BE2C (cell line): ENCODE measurements at regions not wholly inside any gene's neighbourhood (a gene's known extent, or its start where the extent isn't known, plus 50 kb on each side); places are given as distances from the start of the nearest gene placed in this dataset.

Experiments used
- DNase-seq: peaks from one replicate; pipeline ENCODE4 v3.0.0-alpha.2; 2020
- H3K27me3 ChIP-seq: fragments of 250-450 bp; sonication (Bioruptor Pico); 2 replicates; pipeline ENCODE4 v1.5.1; 2020; ENCODE audit warnings: mild to moderate bottlenecking
- H3K36me3 ChIP-seq: fragments of 250-450 bp; sonication (Bioruptor Pico); 2 replicates; pipeline ENCODE4 v1.5.1; 2020; ENCODE audit warnings: mild to moderate bottlenecking
- H3K4me1 ChIP-seq: fragments of 250-450 bp; sonication (Bioruptor Pico); 2 replicates; pipeline ENCODE4 v1.5.1; 2020
- H3K4me3 ChIP-seq: 2 replicates; pipeline ENCODE4 v1.5.1; 2011; ENCODE audit warnings: low read depth, low read length
- H3K9me3 ChIP-seq: fragments of 250-450 bp; sonication (Bioruptor Pico); 2 replicates; pipeline ENCODE4 v1.5.1; 2020
- TF ChIP-seq, protein P1 (sequence below): IDR thresholded peaks from 2 replicates; pipeline ENCODE4 v1.5.1; 2012; ENCODE audit warnings: mild to moderate bottlenecking, low read depth, low read length

- no peaks in the 10 kb centered on the region for H3K27me3 ChIP-seq
- H3K4me1 ChIP-seq = no peaks in the 10 kb centered on the region
- no peak overlapping the region for H3K4me3 ChIP-seq
- TF ChIP-seq, protein P1, sequence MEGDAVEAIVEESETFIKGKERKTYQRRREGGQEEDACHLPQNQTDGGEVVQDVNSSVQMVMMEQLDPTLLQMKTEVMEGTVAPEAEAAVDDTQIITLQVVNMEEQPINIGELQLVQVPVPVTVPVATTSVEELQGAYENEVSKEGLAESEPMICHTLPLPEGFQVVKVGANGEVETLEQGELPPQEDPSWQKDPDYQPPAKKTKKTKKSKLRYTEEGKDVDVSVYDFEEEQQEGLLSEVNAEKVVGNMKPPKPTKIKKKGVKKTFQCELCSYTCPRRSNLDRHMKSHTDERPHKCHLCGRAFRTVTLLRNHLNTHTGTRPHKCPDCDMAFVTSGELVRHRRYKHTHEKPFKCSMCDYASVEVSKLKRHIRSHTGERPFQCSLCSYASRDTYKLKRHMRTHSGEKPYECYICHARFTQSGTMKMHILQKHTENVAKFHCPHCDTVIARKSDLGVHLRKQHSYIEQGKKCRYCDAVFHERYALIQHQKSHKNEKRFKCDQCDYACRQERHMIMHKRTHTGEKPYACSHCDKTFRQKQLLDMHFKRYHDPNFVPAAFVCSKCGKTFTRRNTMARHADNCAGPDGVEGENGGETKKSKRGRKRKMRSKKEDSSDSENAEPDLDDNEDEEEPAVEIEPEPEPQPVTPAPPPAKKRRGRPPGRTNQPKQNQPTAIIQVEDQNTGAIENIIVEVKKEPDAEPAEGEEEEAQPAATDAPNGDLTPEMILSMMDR = no peak
- no peaks in the 10 kb centered on the region for H3K36me3 ChIP-seq
- no peak for DNase-seq
- H3K9me3 ChIP-seq = no peaks in the 10 kb centered on the region
These were observed 373.3 kb downstream of the RBM43 start for GRCh38 chr2:150888337-150888736.

GRCh38 chr2:150887926-150888325, 373.7 kb downstream of the RBM43 start:
- Histone ChIP-seq H3K4me3 (no peak overlapping the region), H3K9me3 (no peaks in the 10 kb centered on the region)

GRCh38 chr2:150885774-150886386, 375.8 kb downstream of the RBM43 start:
- no peak overlapping the region for H3K4me3 ChIP-seq
- no peaks in the 10 kb centered on the region for H3K9me3 ChIP-seq
- no peaks in the 10 kb centered on the region for H3K27me3 ChIP-seq
- H3K36me3 ChIP-seq = no peaks in the 10 kb centered on the region
- TF ChIP-seq, protein P1 = no peak
- H3K4me1 ChIP-seq = no peaks in the 10 kb centered on the region
- DNase-seq = peak; percentile 6

More at GRCh38 chr2:150887926-150888325, 373.7 kb downstream of the RBM43 start:
- TF ChIP-seq, protein P1 = no peak
- H3K4me1 ChIP-seq = no peaks in the 10 kb centered on the region
- no peak for DNase-seq
- no peaks in the 10 kb centered on the region for H3K36me3 ChIP-seq
- no peaks in the 10 kb centered on the region for H3K27me3 ChIP-seq

DNA sequence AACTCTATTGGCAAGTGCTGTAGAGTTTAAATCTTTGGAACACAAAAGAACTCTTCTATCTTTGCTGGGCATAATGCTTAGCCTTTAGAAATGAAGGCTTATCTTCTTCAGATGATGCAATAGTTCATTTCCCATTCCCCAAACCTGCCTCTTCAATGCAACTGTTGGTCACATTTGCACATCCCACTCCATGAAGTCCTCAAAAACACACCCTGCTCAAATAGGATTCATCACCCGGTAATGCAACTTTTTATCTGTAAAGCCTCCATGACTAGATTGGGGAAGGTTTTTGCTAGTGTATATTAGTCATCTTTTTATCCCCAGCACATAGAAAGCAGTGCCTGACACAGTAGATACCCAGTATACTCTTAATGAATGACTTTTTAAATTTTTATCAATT, 376.4 kb downstream of the RBM43 start:
- no peak for DNase-seq
- TF ChIP-seq, protein P1 = no peak
- no peaks in the 10 kb centered on the region for H3K36me3 ChIP-seq
- H3K4me1 ChIP-seq = no peaks in the 10 kb centered on the region
- H3K9me3 ChIP-seq = no peaks in the 10 kb centered on the region
- H3K27me3 ChIP-seq = no peaks in the 10 kb centered on the region
- no peak overlapping the region for H3K4me3 ChIP-seq

- Histone ChIP-seq H3K4me1 (no peaks in the 10 kb centered on the region), H3K9me3 (no peaks in the 10 kb centered on the region), H3K36me3 (no peaks in the 10 kb centered on the region), H3K4me3 (no peak overlapping the region), H3K27me3 (no peaks in the 10 kb centered on the region)
- no peak for DNase-seq
- TF ChIP-seq, protein P1 = no peak
These were observed 378.1 kb downstream of the RBM43 start for GRCh38 chr2:150883613-150883895.

DNA sequence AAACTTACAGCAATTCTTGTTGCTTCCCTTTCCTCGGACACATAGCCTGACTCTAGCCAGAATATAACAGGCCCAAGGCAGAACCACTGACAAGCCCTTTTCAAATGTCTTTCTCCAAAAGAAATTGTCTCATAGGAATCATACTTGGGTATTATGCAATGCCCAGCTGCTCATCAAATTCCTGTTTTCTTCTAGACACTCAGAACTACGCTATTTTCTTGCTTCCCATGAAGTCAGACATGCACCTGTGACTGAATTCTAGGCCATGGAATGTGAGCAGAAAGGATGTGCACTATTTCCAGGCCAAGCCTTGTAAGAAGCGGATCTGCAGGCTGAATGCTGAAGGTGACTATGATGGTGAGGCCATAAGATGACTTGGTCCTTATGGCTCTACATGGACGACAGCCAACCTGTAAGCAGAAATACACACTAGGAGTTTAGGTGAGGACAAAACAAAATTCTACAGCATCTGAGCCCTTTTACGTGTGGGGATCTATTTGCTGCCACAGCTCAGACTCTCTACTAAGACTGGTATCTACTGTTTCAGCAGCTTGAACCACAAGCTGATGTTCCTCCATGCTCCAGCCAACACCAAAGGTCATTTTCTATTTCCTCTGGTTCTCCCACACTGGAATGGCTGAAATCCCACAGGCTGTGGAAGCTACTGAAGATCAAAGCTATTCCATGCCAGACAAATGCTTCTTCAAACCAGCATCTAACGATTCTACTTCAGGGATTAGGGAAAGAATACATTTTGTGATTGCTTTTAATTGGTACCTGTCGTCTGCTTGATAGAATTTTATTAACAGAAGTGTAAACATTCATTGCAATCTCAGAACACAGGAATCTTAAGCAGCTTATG, 378.7 kb downstream of the RBM43 start:
- no peak for DNase-seq
- H3K4me3 ChIP-seq = no peak overlapping the region
- no peaks in the 10 kb centered on the region for H3K36me3 ChIP-seq
- no peaks in the 10 kb centered on the region for H3K4me1 ChIP-seq
- TF ChIP-seq, protein P1 = no peak
- no peaks in the 10 kb centered on the region for H3K9me3 ChIP-seq
- no peaks in the 10 kb centered on the region for H3K27me3 ChIP-seq
